HL-60 (cell line): ENCODE measurements at regions not wholly inside any gene's neighbourhood (a gene's known extent, or its start where the extent isn't known, plus 50 kb on each side); places are given as distances from the start of the nearest gene placed in this dataset.
"Not testable (repeated sequence)": the region's sequence is repeated elsewhere in the genome, so short reads cannot be mapped to it uniquely, and the experiment has no call there.

Source experiments
- DNase-seq, 2 experiments: peaks; one replicate each; pipeline ENCODE4 v3.0.0-alpha.2; 2010 to 2020; ENCODE audit warnings: low read depth in 1 of 2, low spot score in 1 of 2
- H3K27ac ChIP-seq: fragments of 250-450 bp; sonication (Bioruptor Pico); replicated peaks from 2 replicates; pipeline ENCODE4 v1.5.1; 2020; ENCODE audit warnings: mild to moderate bottlenecking, moderate library complexity
- H3K27me3 ChIP-seq: fragments of 250-450 bp; sonication (Bioruptor Pico); 2 replicates; pipeline ENCODE4 v1.5.1; 2021; ENCODE audit warnings: mild to moderate bottlenecking, moderate library complexity; ENCODE audit not compliant: insufficient read depth, poor library complexity, severe bottlenecking
- H3K4me3 ChIP-seq: replicated peaks from 2 replicates; pipeline ENCODE4 v1.5.1; 2011; ENCODE audit warnings: mild to moderate bottlenecking, control low read depth, low read length; ENCODE audit not compliant: insufficient read depth
- GABPA ChIP-seq: IDR thresholded peaks from 2 replicates; pipeline ENCODE4 v1.6.1; 2012; ENCODE audit warnings: low read depth
- POLR2AphosphoS5 ChIP-seq: IDR thresholded peaks from 2 replicates; pipeline ENCODE4 v1.6.1; 2012; ENCODE audit warnings: low read depth
- SPI1 ChIP-seq: IDR thresholded peaks from 2 replicates; pipeline ENCODE4 v1.6.1; 2012; ENCODE audit warnings: low read depth, mild to moderate bottlenecking, borderline replicate concordance
- TF ChIP-seq, protein P1 (sequence below): IDR thresholded peaks from 2 replicates; pipeline ENCODE4 v1.6.1; 2012; ENCODE audit warnings: low read depth; ENCODE audit not compliant: insufficient replicate concordance
- TF ChIP-seq, protein P2 (sequence below): IDR thresholded peaks from one replicate; pipeline ENCODE4 v1.5.1; 2011; ENCODE audit warnings: low read length, control low read depth, inconsistent platforms; ENCODE audit not compliant: insufficient read depth

DNA sequence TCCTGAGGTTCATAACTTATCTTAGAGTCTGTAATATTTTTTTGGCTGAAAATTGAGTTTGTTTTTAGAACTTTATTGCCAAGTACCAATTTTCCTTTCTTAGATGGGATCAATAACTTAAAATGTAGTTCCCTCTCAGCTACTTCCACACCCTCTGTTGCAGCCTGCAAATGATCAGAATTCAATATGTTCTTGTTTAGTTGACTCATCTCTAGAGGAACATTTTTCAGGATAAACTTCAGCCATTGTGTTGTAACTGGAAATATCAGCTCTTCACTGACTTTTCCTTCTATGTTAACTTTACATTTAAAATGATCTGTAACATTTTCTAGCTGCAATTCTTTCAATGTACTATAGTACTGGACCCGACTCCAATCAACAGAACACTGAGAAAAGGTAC, 115.7 kb downstream of the ESM1 start:
- TF ChIP-seq POLR2AphosphoS5 = no peak
- no peak for TF ChIP-seq GABPA
- TF ChIP-seq SPI1 = no peak
- TF ChIP-seq, protein P1, sequence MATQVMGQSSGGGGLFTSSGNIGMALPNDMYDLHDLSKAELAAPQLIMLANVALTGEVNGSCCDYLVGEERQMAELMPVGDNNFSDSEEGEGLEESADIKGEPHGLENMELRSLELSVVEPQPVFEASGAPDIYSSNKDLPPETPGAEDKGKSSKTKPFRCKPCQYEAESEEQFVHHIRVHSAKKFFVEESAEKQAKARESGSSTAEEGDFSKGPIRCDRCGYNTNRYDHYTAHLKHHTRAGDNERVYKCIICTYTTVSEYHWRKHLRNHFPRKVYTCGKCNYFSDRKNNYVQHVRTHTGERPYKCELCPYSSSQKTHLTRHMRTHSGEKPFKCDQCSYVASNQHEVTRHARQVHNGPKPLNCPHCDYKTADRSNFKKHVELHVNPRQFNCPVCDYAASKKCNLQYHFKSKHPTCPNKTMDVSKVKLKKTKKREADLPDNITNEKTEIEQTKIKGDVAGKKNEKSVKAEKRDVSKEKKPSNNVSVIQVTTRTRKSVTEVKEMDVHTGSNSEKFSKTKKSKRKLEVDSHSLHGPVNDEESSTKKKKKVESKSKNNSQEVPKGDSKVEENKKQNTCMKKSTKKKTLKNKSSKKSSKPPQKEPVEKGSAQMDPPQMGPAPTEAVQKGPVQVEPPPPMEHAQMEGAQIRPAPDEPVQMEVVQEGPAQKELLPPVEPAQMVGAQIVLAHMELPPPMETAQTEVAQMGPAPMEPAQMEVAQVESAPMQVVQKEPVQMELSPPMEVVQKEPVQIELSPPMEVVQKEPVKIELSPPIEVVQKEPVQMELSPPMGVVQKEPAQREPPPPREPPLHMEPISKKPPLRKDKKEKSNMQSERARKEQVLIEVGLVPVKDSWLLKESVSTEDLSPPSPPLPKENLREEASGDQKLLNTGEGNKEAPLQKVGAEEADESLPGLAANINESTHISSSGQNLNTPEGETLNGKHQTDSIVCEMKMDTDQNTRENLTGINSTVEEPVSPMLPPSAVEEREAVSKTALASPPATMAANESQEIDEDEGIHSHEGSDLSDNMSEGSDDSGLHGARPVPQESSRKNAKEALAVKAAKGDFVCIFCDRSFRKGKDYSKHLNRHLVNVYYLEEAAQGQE = no peak
- TF ChIP-seq, protein P2, sequence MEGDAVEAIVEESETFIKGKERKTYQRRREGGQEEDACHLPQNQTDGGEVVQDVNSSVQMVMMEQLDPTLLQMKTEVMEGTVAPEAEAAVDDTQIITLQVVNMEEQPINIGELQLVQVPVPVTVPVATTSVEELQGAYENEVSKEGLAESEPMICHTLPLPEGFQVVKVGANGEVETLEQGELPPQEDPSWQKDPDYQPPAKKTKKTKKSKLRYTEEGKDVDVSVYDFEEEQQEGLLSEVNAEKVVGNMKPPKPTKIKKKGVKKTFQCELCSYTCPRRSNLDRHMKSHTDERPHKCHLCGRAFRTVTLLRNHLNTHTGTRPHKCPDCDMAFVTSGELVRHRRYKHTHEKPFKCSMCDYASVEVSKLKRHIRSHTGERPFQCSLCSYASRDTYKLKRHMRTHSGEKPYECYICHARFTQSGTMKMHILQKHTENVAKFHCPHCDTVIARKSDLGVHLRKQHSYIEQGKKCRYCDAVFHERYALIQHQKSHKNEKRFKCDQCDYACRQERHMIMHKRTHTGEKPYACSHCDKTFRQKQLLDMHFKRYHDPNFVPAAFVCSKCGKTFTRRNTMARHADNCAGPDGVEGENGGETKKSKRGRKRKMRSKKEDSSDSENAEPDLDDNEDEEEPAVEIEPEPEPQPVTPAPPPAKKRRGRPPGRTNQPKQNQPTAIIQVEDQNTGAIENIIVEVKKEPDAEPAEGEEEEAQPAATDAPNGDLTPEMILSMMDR = no peak
- DNase-seq = no peak

DNA sequence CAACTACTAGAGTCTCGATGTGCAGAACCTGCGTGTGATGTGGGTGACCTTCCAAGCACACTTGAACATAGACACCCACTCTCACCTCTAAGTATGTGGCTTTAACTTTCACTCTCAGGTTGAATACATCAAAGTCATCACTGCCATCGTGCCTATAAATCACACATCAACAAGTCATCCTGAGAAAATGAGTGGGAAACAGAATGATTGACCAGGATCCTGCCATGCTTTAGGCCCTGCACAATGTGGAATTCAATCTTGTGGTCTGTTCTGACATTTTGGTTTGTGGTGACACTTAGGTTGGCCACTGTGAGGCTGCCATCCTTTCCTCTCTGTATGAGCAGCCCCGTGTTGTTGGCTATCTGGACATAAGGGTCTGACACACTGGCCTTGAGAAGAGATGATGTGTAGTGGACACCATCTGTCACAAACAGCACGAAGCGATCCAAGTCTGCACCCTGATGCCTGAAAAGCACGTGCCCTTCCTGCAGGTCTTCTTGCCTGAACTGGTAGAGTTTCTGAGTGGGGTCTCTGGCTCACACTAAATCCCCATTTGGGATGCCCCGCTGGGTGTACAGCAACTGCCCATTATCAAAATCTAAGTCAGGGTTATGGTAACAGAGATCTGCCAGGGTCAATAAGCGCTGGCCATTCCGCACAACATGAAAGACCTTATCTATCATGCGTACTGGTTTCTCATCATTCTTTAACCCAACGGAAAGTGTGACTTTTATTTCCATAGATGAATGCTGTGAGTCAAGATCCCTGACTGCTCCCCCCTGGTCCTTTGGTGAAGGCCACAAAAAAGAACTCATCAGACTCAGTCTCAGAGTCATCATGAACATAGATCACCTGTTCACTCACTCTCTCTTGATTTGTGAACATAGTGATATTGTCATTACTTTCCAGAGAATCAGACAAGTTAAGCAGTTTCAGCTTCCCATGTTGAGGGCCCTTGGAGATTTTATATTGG, 116.6 kb downstream of the ESM1 start:
- no peak overlapping the region for H3K4me3 ChIP-seq
- no peaks in the 10 kb centered on the region for H3K27me3 ChIP-seq
- TF ChIP-seq SPI1 (no peak), GABPA (no peak), POLR2AphosphoS5 (no peak)
- TF ChIP-seq, protein P2 = no peak
- TF ChIP-seq, protein P1 = no peak
- H3K27ac ChIP-seq = no peak overlapping the region
- DNase-seq = no peak

More for the DNA sequence above, 115.7 kb downstream of the ESM1 start:
- Histone ChIP-seq H3K4me3 (no peak overlapping the region), H3K27me3 (no peaks in the 10 kb centered on the region), H3K27ac (no peak overlapping the region)

DNA sequence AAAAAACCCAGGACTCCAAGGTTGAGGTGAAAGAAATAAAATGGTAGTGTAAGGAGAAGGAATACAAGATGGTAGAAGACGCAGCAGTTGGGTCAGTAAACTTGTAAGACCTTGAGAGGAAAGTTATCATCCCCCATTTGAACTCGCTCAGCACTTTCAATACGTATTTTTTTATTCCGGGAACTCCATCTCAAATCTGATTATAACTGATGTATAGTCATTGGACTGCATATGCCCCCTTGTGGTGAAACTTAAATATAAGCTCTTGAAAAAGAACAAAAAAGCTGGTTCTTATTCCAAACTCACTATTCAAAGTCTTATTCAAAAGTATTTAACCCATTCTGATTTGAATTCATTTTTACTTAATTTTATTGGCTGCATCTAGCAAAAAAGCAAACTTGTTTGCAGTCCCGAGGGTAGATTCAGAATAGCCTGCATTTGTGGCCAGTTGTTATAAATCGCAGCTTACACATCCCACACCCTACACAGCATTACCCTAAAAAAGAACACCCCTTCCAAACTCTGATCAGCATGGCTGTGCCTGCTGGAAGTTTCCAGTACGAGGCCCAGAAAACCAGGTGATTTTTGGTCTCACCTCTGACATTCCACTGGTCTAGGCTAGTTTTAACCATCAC, 118.0 kb downstream of the ESM1 start:
- DNase-seq = peak in 1 of 2 experiments; percentile 5
- H3K4me3 ChIP-seq = no peak overlapping the region
- H3K27ac ChIP-seq = no peak overlapping the region
- no peaks in the 10 kb centered on the region for H3K27me3 ChIP-seq
- TF ChIP-seq, protein P2 = no peak
- no peak for TF ChIP-seq POLR2AphosphoS5
- no peak for TF ChIP-seq GABPA
- TF ChIP-seq, protein P1 = no peak
- TF ChIP-seq SPI1 = no peak

DNA sequence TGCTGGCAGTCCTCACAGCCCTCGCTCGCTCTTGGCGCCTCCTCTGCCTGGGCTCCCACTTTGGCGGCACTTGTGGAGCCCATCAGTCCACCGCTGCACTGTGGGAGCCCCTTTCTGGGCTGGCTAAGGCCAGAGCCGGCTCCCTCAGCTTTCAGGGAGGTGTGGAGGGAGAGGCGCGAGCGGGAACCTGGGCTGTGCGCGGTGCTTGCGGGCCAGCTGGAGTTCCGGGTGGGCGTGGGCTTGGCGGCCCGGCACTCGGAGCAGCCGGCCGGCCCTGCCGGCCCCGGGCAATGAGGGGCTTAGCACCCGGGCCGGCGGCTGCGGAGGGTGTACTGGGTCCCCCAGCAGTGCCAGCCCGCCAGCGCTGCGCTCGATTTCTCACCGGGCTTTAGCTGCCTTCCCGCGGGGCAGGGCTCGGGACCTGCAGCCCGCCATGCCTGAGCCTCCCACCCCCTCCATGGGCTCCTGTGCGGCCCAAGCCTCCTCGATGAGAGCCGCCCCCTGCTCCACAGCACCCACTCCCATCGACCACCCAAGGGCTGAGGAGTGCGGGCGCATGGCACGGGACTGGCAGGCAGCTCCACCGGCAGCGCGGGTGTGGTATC, 120.4 kb downstream of the ESM1 start:
- not testable (repeated sequence) for H3K4me3 ChIP-seq, H3K27ac ChIP-seq

More for the DNA sequence above, 120.4 kb downstream of the ESM1 start:
- not testable (repeated sequence) for H3K27me3 ChIP-seq, DNase-seq
